ENCODE measurements at regions not wholly inside any gene's neighbourhood (a gene's known extent, or its start where the extent isn't known, plus 50 kb on each side); places are given as distances from the start of the nearest gene placed in this dataset.
A peak's percentile ranks its signal among the peaks of the same experiment; 100 is the strongest.

DNA sequence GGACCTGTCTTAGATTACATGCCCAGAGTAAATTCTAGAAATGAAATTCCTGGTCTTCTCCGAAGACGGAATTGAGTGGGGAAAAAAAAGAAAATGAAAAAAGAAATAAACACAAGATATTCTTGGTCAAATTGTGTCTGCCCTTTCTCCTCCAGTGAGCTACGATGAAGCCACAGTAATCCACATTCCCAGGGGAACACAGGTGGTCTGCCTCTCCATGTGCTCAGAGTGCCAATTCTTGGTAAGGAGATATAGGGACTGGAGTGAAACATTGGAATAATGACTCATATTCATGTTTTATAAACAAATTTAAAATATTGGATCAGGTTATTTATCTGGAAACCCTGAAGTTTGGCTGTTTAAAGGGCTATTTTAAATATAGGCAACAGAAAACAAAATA is 54.2 kb upstream of the MGST2 start:
- TF ChIP-seq, protein P1, sequence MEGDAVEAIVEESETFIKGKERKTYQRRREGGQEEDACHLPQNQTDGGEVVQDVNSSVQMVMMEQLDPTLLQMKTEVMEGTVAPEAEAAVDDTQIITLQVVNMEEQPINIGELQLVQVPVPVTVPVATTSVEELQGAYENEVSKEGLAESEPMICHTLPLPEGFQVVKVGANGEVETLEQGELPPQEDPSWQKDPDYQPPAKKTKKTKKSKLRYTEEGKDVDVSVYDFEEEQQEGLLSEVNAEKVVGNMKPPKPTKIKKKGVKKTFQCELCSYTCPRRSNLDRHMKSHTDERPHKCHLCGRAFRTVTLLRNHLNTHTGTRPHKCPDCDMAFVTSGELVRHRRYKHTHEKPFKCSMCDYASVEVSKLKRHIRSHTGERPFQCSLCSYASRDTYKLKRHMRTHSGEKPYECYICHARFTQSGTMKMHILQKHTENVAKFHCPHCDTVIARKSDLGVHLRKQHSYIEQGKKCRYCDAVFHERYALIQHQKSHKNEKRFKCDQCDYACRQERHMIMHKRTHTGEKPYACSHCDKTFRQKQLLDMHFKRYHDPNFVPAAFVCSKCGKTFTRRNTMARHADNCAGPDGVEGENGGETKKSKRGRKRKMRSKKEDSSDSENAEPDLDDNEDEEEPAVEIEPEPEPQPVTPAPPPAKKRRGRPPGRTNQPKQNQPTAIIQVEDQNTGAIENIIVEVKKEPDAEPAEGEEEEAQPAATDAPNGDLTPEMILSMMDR (IDR thresholded peaks at IDR 0.05; ENCODE audit: control insufficient read depth, insufficient read depth, low read depth, low read length, missing control alignments) = no peak

DNA sequence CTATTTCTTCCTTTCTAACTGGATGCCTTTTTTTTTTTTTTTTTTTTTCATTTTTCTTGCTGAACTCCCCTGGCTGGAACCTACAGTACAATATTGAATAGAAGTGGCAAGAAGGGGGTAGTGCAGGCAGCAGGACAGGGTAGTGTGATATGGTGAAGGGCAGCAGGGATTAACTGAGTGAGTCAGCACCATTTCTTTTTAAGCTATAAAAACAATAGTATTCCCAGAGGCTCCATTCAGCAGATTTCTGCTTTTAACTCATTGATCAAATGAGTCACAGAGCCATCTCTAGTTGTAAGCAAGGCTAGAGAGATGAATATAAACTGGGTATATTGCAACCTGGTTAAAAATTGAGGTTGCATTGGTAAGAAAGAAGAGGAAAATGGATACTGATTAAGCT is 53.6 kb upstream of the SETD7 start:
- no peak overlapping the region for H3K4me3 ChIP-seq (ENCODE audit: control insufficient read depth, low read depth, low read length)

More for the DNA sequence above, 54.2 kb upstream of the MGST2 start:
- DNase-seq (ENCODE audit: low read depth) = no peak
- H3K4me3 ChIP-seq (ENCODE audit: control insufficient read depth, low read depth, low read length) = no peak overlapping the region

DNA sequence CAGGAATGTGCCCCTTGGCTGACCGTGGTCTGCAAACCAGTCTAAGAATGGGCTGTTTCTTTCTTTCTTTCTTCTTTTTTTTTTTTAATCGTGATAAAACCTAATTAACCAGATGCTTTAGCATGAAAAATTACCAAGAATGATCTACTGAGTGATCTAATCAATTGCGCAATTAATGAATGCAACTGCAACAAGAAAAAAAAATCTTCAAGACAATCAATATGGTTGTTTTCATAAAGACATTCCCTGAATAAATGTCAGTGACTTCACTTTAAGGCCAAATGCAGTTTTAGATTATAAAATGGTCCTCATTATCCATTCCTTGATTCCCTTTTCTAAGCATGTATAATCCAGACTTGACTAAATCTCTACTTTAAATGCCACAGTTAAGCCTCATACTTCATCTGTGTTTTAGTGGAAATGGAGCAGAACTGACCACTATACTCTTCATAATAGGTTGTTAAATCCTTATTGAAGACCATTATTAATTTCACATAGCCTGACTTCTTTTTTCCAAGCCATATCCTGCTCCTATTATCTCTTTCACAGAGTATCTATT is 51.6 kb upstream of the SETD7 start:
- no peak for DNase-seq (ENCODE audit: low read depth)
- H3K4me3 ChIP-seq (ENCODE audit: control insufficient read depth, low read depth, low read length) = no peak overlapping the region
- TF ChIP-seq, protein P1 (IDR thresholded peaks at IDR 0.05; ENCODE audit: control insufficient read depth, insufficient read depth, low read depth, low read length, missing control alignments) = no peak

More for the DNA sequence above, 53.6 kb upstream of the SETD7 start:
- no peak for DNase-seq (ENCODE audit: low read depth)
- TF ChIP-seq, protein P1 (IDR thresholded peaks at IDR 0.05; ENCODE audit: control insufficient read depth, insufficient read depth, low read depth, low read length, missing control alignments) = peak; percentile 6

DNA sequence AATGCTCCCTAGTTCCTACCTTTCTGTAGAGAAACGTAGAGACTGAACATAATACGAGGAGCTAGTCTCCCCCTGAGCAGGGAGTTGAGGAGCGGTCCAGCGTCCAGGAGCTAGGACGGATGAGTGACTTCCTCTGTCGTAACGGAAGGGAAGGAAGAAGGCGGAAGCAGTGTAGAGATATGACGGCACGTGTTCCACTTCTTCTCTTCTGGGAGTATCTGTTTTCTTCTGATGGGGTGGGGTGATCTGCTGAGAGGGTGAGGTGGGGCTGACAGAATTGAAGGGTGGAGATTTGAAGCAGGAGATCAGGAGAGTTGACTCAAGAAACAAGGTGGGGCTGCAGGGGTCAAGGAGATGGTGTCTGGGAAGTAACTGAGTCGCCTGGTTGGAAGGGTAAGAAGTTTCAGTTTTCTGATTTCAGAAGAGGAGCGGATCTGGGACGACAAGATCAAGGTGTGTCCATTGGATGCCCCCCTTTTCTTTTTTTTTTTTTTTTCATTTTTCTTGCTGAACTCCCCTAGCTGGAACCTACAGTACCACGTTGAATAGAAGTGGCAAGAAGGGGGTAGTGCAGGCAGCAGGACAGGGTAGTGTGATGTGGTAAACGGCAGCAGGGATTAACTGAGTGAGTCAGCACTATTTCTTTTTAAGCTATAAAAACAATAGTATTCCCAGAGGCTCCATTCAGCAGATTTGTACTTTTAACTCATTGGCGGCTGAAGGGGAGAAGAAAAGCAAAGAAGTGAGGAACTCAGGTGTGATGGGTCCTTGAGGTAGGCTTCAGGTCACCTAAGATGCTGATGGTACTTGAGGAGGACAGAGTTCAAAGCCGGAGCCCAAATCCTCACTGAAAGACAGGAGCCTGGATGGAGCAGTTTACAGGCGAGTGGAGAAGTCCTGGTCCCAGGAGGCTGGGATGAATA is 50.8 kb upstream of the SETD7 start:
- H3K4me3 ChIP-seq (ENCODE audit: control insufficient read depth, low read depth, low read length) = no peak overlapping the region
- no peak for DNase-seq (ENCODE audit: low read depth)
- TF ChIP-seq, protein P1 (IDR thresholded peaks at IDR 0.05; ENCODE audit: control insufficient read depth, insufficient read depth, low read depth, low read length, missing control alignments) = peak; percentile 27

DNA sequence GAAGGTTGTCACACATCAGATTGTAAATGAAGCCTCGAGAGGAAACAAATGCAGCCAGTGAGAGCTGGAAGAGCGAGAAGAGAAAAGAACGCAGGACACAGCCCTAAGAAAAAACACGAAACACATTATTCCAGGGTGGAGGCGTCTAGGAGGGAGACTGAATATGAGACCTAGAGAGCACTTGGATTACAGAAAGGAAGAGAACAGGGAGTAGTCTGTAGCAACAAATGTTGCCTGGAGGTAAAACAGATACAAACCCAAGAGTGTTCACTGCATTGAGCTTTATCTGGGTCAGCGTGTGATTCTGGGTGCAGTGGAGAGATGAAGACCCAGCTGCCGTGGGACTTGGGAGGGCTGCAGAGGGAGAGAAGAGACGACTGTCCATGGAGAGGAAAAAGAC is 50.1 kb upstream of the SETD7 start:
- no peak for DNase-seq (ENCODE audit: low read depth)
- H3K4me3 ChIP-seq (ENCODE audit: control insufficient read depth, low read depth, low read length) = no peak overlapping the region
- TF ChIP-seq, protein P1 (IDR thresholded peaks at IDR 0.05; ENCODE audit: control insufficient read depth, insufficient read depth, low read depth, low read length, missing control alignments) = no peak
